ENCODE measurements at regions not wholly inside any gene's neighbourhood (a gene's known extent, or its start where the extent isn't known, plus 50 kb on each side); places are given as distances from the start of the nearest gene placed in this dataset.

GRCh38 chr4:26229974-26230373 is 90.8 kb upstream of the RBPJ start:
- no peak for TF ChIP-seq POLR2AphosphoS5 (IDR thresholded peaks at IDR 0.05; ENCODE audit: borderline replicate concordance, low read depth, low read length)
- TF ChIP-seq EZH2 (IDR thresholded peaks at IDR 0.05): no peak
- no peak for TF ChIP-seq FOXP2 (optimal IDR thresholded peaks at IDR 0.05; ENCODE audit: control extremely low read depth, extremely low read length, insufficient read depth)
